GM23338 (cell line): ENCODE measurements at regions not wholly inside any gene's neighbourhood (a gene's known extent, or its start where the extent isn't known, plus 50 kb on each side); places are given as distances from the start of the nearest gene placed in this dataset.

ENCODE experiments used
- ATAC-seq: fragments of 200-7000 bp; cut with Tn5 transposase; 3 replicates; pipeline ENCODE4 v1.9.1; 2020
- DNase-seq: peaks from one replicate; pipeline ENCODE4 v3.0.0-alpha.2; 2015; ENCODE audit warnings: low spot score
- H2AFZ ChIP-seq: fragments of 200-600 bp; sonication (generic); 2 replicates; pipeline ENCODE4 v1.8.0; 2016; ENCODE audit warnings: antibody characterized with exemption, mild to moderate bottlenecking, moderate library complexity
- H3F3A ChIP-seq: fragments of 200-600 bp; sonication (generic); replicated peaks from 2 replicates; pipeline ENCODE4 v1.8.0; 2017; ENCODE audit warnings: antibody characterized with exemption, mixed run types, low read depth
- H3K27ac ChIP-seq: fragments of 200-600 bp; sonication (generic); 2 replicates; pipeline ENCODE4 v1.6.1; 2016; ENCODE audit warnings: low read depth
- H3K27me3 ChIP-seq: fragments of 200-600 bp; sonication (generic); 2 replicates; pipeline ENCODE4 v1.8.0; 2016; ENCODE audit warnings: mild to moderate bottlenecking, mixed run types, moderate library complexity; ENCODE audit not compliant: insufficient read depth
- H3K36me3 ChIP-seq: fragments of 200-600 bp; sonication (generic); 2 replicates; pipeline ENCODE4 v1.8.0; 2016; ENCODE audit warnings: mild to moderate bottlenecking; ENCODE audit not compliant: insufficient read depth
- H3K4me1 ChIP-seq: fragments of 200-600 bp; sonication (generic); 2 replicates; pipeline ENCODE4 v1.8.0; 2016; ENCODE audit warnings: mild to moderate bottlenecking, moderate library complexity; ENCODE audit not compliant: insufficient read depth
- H3K4me2 ChIP-seq: fragments of 200-600 bp; sonication (generic); 2 replicates; pipeline ENCODE4 v1.7.1; 2017; ENCODE audit warnings: mixed run types
- H3K4me3 ChIP-seq: fragments of 200-600 bp; sonication (generic); 2 replicates; pipeline ENCODE4 v1.6.1; 2016; ENCODE audit warnings: mixed run types
- H3K79me2 ChIP-seq: fragments of 200-600 bp; sonication (generic); replicated peaks from 2 replicates; pipeline ENCODE4 v1.8.0; 2017; ENCODE audit warnings: mild to moderate bottlenecking; ENCODE audit not compliant: insufficient read depth
- H3K9me2 ChIP-seq: fragments of 200-600 bp; sonication (generic); 2 replicates; pipeline ENCODE4 v1.8.0; 2017; ENCODE audit not compliant: insufficient read depth
- H4K20me1 ChIP-seq: fragments of 200-600 bp; sonication (generic); replicated peaks from 2 replicates; pipeline ENCODE4 v1.8.0; 2017; ENCODE audit warnings: mild to moderate bottlenecking; ENCODE audit not compliant: insufficient read depth
- H3K27ac Mint-ChIP-seq: 2 replicates; pipeline ENCODE4 v1.8.0; 2020; ENCODE audit warnings: inconsistent platforms, mild to moderate bottlenecking, moderate library complexity, mixed read lengths
- H3K27me3 Mint-ChIP-seq: 3 replicates; pipeline ENCODE4 v1.8.0; 2022; ENCODE audit warnings: low read depth, mild to moderate bottlenecking, moderate library complexity, mixed read lengths, inconsistent platforms; ENCODE audit not compliant: insufficient read depth, poor library complexity
- H3K36me3 Mint-ChIP-seq: 3 replicates; pipeline ENCODE4 v1.8.0; 2021; ENCODE audit warnings: low read depth, mild to moderate bottlenecking, inconsistent platforms, moderate library complexity, mixed read lengths
- H3K4me1 Mint-ChIP-seq: 3 replicates; pipeline ENCODE4 v1.8.0; 2020; ENCODE audit warnings: mild to moderate bottlenecking, inconsistent platforms, mixed read lengths
- H3K4me3 Mint-ChIP-seq: 3 replicates; pipeline ENCODE4 v1.8.0; 2021; ENCODE audit warnings: moderate library complexity, mild to moderate bottlenecking, inconsistent platforms, mixed read lengths
- H3K9me3 Mint-ChIP-seq: 3 replicates; pipeline ENCODE4 v1.8.0; 2020; ENCODE audit warnings: moderate library complexity, mild to moderate bottlenecking, inconsistent platforms, mixed read lengths
- CREB1 ChIP-seq: fragments of 250-450 bp; sonication (Bioruptor Pico); IDR thresholded peaks from 2 replicates; pipeline ENCODE4 v1.5.0; 2020; ENCODE audit warnings: low read depth, mild to moderate bottlenecking, moderate library complexity
- EZH2 ChIP-seq: fragments of 200-600 bp; sonication (generic); IDR thresholded peaks from one replicate; pipeline ENCODE4 v1.8.0; 2017; ENCODE audit warnings: antibody characterized with exemption, mild to moderate bottlenecking, low read depth; ENCODE audit not compliant: unreplicated experiment
- EZH2phosphoT487 ChIP-seq: fragments of 200-600 bp; sonication (generic); IDR thresholded peaks from one replicate; pipeline ENCODE4 v1.8.1; 2018; ENCODE audit warnings: antibody characterized with exemption; ENCODE audit not compliant: unreplicated experiment
- JUNB ChIP-seq: IDR thresholded peaks from one replicate; pipeline ENCODE4 v1.6.1; 2016; ENCODE audit warnings: antibody characterized with exemption; ENCODE audit not compliant: unreplicated experiment
- NANOG ChIP-seq: IDR thresholded peaks from 2 replicates; pipeline ENCODE4 v1.6.1; 2016; ENCODE audit warnings: antibody characterized with exemption, borderline replicate concordance
- POLR2AphosphoS5 ChIP-seq: IDR thresholded peaks from 2 replicates; pipeline ENCODE4 v1.6.1; 2016; ENCODE audit warnings: antibody characterized with exemption, low read depth
- STAT1 ChIP-seq: IDR thresholded peaks from one replicate; pipeline ENCODE4 v1.6.1; 2016; ENCODE audit warnings: antibody characterized with exemption; ENCODE audit not compliant: unreplicated experiment
- ZNF114 ChIP-seq: fragments of 250-450 bp; sonication (Bioruptor Pico); IDR thresholded peaks from 2 replicates; pipeline ENCODE4 v1.5.0; 2020; ENCODE audit warnings: mild to moderate bottlenecking, moderate library complexity
- ZNF331 ChIP-seq: fragments of 250-450 bp; sonication (Bioruptor Pico); IDR thresholded peaks from 2 replicates; pipeline ENCODE4 v1.5.0; 2020; ENCODE audit warnings: low read depth, mild to moderate bottlenecking, moderate library complexity
- TF ChIP-seq, protein P1 (sequence below): IDR thresholded peaks from one replicate; pipeline ENCODE4 v1.6.1; 2018; ENCODE audit warnings: antibody characterized with exemption; ENCODE audit not compliant: unreplicated experiment
- TF ChIP-seq, protein P2 (sequence below), 2 experiments: fragments of 200-600 bp in 1 of 2; sonication (generic) in 1 of 2; conservative IDR thresholded peaks; 2 replicates each; pipeline versions ENCODE4 v1.5.1 to v1.6.1; 2016 to 2017; ENCODE audit warnings: antibody characterized with exemption in 2 of 2, low read depth in 2 of 2, mild to moderate bottlenecking in 2 of 2, moderate library complexity in 1 of 2
- TF ChIP-seq, protein P3 (sequence below): IDR thresholded peaks from 2 replicates; pipeline ENCODE4 v1.6.1; 2016; ENCODE audit warnings: antibody characterized with exemption
- TF ChIP-seq, protein P4 (sequence below): fragments of 250-450 bp; sonication (Bioruptor Pico); IDR thresholded peaks from 2 replicates; pipeline ENCODE4 v1.5.0; 2020; ENCODE audit warnings: mild to moderate bottlenecking, moderate library complexity

DNA sequence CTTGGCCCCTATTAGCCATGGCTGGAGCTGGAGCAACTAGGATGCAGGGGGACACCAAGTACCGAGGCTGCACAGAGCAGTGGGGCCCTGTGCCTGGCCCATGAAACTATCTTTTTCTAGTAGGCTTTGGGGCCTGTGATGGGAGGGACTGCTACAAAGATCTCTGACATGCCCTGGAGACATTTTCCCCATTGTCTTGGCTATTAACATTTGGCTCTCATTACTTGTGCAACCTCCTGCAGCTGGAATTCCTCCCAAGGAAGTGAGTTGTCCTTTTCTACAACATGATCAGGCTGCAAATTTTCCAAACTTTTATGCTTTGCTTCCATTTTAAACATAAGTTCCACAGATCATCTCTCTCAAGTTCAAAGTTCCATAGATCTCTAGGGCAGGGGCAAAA is 174.7 kb upstream of the ANKFN1 start:
- Histone ChIP-seq H4K20me1 (no peaks in the 10 kb centered on the region), H2AFZ (no peak overlapping the region), H3K4me2 (no peak overlapping the region), H3K9me2 (peaks cover 15% of the 10 kb centered on the region), H3K36me3 (no peaks in the 10 kb centered on the region), H3K79me2 (no peaks in the 10 kb centered on the region), H3F3A (no peaks in the 10 kb centered on the region), H3K4me1 (no peaks in the 10 kb centered on the region), H3K27me3 (no peaks in the 10 kb centered on the region), H3K4me3 (no peak overlapping the region), H3K27ac (no peak overlapping the region)
- no peak for TF ChIP-seq ZNF114 (CRISPR knock-in tag)
- TF ChIP-seq ZNF331 = no peak
- TF ChIP-seq CREB1 (CRISPR knock-in tag) = no peak
- TF ChIP-seq, protein P1, sequence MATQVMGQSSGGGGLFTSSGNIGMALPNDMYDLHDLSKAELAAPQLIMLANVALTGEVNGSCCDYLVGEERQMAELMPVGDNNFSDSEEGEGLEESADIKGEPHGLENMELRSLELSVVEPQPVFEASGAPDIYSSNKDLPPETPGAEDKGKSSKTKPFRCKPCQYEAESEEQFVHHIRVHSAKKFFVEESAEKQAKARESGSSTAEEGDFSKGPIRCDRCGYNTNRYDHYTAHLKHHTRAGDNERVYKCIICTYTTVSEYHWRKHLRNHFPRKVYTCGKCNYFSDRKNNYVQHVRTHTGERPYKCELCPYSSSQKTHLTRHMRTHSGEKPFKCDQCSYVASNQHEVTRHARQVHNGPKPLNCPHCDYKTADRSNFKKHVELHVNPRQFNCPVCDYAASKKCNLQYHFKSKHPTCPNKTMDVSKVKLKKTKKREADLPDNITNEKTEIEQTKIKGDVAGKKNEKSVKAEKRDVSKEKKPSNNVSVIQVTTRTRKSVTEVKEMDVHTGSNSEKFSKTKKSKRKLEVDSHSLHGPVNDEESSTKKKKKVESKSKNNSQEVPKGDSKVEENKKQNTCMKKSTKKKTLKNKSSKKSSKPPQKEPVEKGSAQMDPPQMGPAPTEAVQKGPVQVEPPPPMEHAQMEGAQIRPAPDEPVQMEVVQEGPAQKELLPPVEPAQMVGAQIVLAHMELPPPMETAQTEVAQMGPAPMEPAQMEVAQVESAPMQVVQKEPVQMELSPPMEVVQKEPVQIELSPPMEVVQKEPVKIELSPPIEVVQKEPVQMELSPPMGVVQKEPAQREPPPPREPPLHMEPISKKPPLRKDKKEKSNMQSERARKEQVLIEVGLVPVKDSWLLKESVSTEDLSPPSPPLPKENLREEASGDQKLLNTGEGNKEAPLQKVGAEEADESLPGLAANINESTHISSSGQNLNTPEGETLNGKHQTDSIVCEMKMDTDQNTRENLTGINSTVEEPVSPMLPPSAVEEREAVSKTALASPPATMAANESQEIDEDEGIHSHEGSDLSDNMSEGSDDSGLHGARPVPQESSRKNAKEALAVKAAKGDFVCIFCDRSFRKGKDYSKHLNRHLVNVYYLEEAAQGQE = no peak
- TF ChIP-seq, protein P2, sequence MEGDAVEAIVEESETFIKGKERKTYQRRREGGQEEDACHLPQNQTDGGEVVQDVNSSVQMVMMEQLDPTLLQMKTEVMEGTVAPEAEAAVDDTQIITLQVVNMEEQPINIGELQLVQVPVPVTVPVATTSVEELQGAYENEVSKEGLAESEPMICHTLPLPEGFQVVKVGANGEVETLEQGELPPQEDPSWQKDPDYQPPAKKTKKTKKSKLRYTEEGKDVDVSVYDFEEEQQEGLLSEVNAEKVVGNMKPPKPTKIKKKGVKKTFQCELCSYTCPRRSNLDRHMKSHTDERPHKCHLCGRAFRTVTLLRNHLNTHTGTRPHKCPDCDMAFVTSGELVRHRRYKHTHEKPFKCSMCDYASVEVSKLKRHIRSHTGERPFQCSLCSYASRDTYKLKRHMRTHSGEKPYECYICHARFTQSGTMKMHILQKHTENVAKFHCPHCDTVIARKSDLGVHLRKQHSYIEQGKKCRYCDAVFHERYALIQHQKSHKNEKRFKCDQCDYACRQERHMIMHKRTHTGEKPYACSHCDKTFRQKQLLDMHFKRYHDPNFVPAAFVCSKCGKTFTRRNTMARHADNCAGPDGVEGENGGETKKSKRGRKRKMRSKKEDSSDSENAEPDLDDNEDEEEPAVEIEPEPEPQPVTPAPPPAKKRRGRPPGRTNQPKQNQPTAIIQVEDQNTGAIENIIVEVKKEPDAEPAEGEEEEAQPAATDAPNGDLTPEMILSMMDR (conservative IDR thresholded peaks at IDR 0.05; ENCODE audit: low read depth in 2 of 2) = no peak
- TF ChIP-seq, protein P3, sequence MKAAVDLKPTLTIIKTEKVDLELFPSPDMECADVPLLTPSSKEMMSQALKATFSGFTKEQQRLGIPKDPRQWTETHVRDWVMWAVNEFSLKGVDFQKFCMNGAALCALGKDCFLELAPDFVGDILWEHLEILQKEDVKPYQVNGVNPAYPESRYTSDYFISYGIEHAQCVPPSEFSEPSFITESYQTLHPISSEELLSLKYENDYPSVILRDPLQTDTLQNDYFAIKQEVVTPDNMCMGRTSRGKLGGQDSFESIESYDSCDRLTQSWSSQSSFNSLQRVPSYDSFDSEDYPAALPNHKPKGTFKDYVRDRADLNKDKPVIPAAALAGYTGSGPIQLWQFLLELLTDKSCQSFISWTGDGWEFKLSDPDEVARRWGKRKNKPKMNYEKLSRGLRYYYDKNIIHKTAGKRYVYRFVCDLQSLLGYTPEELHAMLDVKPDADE = no peak
- TF ChIP-seq EZH2phosphoT487 = no peak
- TF ChIP-seq EZH2 = no peak
- TF ChIP-seq, protein P4, sequence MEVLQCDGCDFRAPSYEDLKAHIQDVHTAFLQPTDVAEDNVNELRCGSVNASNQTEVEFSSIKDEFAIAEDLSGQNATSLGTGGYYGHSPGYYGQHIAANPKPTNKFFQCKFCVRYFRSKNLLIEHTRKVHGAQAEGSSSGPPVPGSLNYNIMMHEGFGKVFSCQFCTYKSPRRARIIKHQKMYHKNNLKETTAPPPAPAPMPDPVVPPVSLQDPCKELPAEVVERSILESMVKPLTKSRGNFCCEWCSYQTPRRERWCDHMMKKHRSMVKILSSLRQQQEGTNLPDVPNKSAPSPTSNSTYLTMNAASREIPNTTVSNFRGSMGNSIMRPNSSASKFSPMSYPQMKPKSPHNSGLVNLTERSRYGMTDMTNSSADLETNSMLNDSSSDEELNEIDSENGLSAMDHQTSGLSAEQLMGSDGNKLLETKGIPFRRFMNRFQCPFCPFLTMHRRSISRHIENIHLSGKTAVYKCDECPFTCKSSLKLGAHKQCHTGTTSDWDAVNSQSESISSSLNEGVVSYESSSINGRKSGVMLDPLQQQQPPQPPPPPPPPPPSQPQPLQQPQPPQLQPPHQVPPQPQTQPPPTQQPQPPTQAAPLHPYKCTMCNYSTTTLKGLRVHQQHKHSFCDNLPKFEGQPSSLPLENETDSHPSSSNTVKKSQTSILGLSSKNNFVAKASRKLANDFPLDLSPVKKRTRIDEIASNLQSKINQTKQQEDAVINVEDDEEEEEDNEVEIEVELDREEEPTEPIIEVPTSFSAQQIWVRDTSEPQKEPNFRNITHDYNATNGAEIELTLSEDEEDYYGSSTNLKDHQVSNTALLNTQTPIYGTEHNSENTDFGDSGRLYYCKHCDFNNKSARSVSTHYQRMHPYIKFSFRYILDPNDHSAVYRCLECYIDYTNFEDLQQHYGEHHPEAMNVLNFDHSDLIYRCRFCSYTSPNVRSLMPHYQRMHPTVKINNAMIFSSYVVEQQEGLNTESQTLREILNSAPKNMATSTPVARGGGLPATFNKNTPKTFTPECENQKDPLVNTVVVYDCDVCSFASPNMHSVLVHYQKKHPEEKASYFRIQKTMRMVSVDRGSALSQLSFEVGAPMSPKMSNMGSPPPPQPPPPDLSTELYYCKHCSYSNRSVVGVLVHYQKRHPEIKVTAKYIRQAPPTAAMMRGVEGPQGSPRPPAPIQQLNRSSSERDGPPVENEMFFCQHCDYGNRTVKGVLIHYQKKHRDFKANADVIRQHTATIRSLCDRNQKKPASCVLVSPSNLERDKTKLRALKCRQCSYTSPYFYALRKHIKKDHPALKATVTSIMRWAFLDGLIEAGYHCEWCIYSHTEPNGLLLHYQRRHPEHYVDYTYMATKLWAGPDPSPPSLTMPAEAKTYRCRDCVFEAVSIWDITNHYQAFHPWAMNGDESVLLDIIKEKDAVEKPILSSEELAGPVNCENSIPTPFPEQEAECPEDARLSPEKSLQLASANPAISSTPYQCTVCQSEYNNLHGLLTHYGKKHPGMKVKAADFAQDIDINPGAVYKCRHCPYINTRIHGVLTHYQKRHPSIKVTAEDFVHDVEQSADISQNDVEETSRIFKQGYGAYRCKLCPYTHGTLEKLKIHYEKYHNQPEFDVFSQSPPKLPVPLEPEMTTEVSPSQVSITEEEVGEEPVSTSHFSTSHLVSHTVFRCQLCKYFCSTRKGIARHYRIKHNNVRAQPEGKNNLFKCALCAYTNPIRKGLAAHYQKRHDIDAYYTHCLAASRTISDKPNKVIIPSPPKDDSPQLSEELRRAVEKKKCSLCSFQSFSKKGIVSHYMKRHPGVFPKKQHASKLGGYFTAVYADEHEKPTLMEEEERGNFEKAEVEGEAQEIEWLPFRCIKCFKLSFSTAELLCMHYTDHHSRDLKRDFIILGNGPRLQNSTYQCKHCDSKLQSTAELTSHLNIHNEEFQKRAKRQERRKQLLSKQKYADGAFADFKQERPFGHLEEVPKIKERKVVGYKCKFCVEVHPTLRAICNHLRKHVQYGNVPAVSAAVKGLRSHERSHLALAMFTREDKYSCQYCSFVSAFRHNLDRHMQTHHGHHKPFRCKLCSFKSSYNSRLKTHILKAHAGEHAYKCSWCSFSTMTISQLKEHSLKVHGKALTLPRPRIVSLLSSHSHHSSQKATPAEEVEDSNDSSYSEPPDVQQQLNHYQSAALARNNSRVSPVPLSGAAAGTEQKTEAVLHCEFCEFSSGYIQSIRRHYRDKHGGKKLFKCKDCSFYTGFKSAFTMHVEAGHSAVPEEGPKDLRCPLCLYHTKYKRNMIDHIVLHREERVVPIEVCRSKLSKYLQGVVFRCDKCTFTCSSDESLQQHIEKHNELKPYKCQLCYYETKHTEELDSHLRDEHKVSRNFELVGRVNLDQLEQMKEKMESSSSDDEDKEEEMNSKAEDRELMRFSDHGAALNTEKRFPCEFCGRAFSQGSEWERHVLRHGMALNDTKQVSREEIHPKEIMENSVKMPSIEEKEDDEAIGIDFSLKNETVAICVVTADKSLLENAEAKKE = no peak
- no peak for TF ChIP-seq STAT1
- TF ChIP-seq NANOG = no peak
- TF ChIP-seq JUNB = no peak
- TF ChIP-seq POLR2AphosphoS5 = no peak
- no peak for ATAC-seq
- no peaks in the 10 kb centered on the region for H3K9me3 Mint-ChIP-seq
- no peaks in the 10 kb centered on the region for H3K4me1 Mint-ChIP-seq
- DNase-seq = no peak
- no peak overlapping the region for H3K4me3 Mint-ChIP-seq
- peaks cover 2% of the 10 kb centered on the region; the same call in 1 of the 3 replicates for H3K36me3 Mint-ChIP-seq
- no peaks in the 10 kb centered on the region for H3K27me3 Mint-ChIP-seq
- H3K27ac Mint-ChIP-seq = no peak overlapping the region
